ENCODE measurements at regions not wholly inside any gene's neighbourhood (a gene's known extent, or its start where the extent isn't known, plus 50 kb on each side); places are given as distances from the start of the nearest gene placed in this dataset.

- no peak for DNase-seq (ENCODE audit: extremely low read depth, low read depth)
- no peak for TF ChIP-seq CTCF (IDR thresholded peaks at IDR 0.05; ENCODE audit: low read depth, low read length)
Observed at GRCh38 chr9:13431692-13432091, 152.2 kb upstream of the MPDZ start.

- TF ChIP-seq CTCF (IDR thresholded peaks at IDR 0.05; ENCODE audit: low read depth, low read length) = no peak
- no peak for DNase-seq (ENCODE audit: extremely low read depth, low read depth)
Observed at GRCh38 chr9:13431222-13431536, 151.7 kb upstream of the MPDZ start.

- TF ChIP-seq CTCF (IDR thresholded peaks at IDR 0.05; ENCODE audit: low read depth, low read length) = no peak
- no peak for DNase-seq (ENCODE audit: extremely low read depth, low read depth)
Observed at GRCh38 chr9:13430368-13431221, 151.1 kb upstream of the MPDZ start.

GRCh38 chr9:13429301-13430190, 150.1 kb upstream of the MPDZ start:
- DNase-seq (ENCODE audit: extremely low read depth, low read depth) = no peak
- TF ChIP-seq CTCF (IDR thresholded peaks at IDR 0.05; ENCODE audit: low read depth, low read length) = no peak

- no peak for DNase-seq (ENCODE audit: extremely low read depth, low read depth)
- TF ChIP-seq CTCF (IDR thresholded peaks at IDR 0.05; ENCODE audit: low read depth, low read length) = no peak
Observed at GRCh38 chr9:13428766-13429165, 149.3 kb upstream of the MPDZ start.

GRCh38 chr9:13427587-13427986, 148.1 kb upstream of the MPDZ start:
- TF ChIP-seq CTCF (IDR thresholded peaks at IDR 0.05; ENCODE audit: low read depth, low read length) = peak; percentile 56
- peak; percentile 23 for DNase-seq (ENCODE audit: extremely low read depth, low read depth)

GRCh38 chr9:13426606-13427005, 147.1 kb upstream of the MPDZ start:
- DNase-seq (ENCODE audit: extremely low read depth, low read depth) = no peak
- no peak for TF ChIP-seq CTCF (IDR thresholded peaks at IDR 0.05; ENCODE audit: low read depth, low read length)

All from AG09319 (cell line).